H1 (cell line): ENCODE measurements at regions not wholly inside any gene's neighbourhood (a gene's known extent, or its start where the extent isn't known, plus 50 kb on each side); places are given as distances from the start of the nearest gene placed in this dataset.

Experiments used
- BACH1 ChIP-seq: IDR thresholded peaks from 2 replicates; pipeline ENCODE4 v1.6.1; 2012; ENCODE audit warnings: low read length, improper control_type of control experiment
- CHD2 ChIP-seq: IDR thresholded peaks from 2 replicates; pipeline ENCODE4 v1.6.1; 2012; ENCODE audit warnings: low read length, improper control_type of control experiment
- CTBP2 ChIP-seq: IDR thresholded peaks from 2 replicates; pipeline ENCODE4 v1.7.0; 2011; ENCODE audit warnings: borderline replicate concordance, mild to moderate bottlenecking, moderate library complexity, mixed read lengths, low read length; ENCODE audit not compliant: insufficient read depth, insufficient read length
- FOSL1 ChIP-seq: IDR thresholded peaks from 2 replicates; pipeline ENCODE4 v1.6.1; 2011; ENCODE audit warnings: mild to moderate bottlenecking, low read depth, low read length, moderate library complexity; ENCODE audit not compliant: insufficient read depth
- KDM5A ChIP-seq: fragments of 200-600 bp; IDR thresholded peaks from 2 replicates; pipeline ENCODE4 v1.7.1; 2012; ENCODE audit warnings: mild to moderate bottlenecking, low read length, inconsistent platforms, mixed read lengths
- POLR2A ChIP-seq, 2 experiments: IDR thresholded peaks; 1 replicate in 1 of 2; 2 replicates in 1 of 2; pipeline ENCODE4 v1.6.1; 2011; ENCODE audit warnings: low read depth in 2 of 2, low read length in 2 of 2, mild to moderate bottlenecking in 2 of 2; ENCODE audit errors: control extremely low read depth in 1 of 2
- POU5F1 ChIP-seq: IDR thresholded peaks from 2 replicates; pipeline ENCODE4 v1.6.1; 2011; ENCODE audit warnings: low read depth, mild to moderate bottlenecking, low read length, moderate library complexity
- RXRA ChIP-seq: IDR thresholded peaks from 2 replicates; pipeline ENCODE4 v1.6.1; 2011; ENCODE audit warnings: low read depth, mild to moderate bottlenecking, low read length, moderate library complexity; ENCODE audit not compliant: insufficient read depth
- SIRT6 ChIP-seq: IDR thresholded peaks from one replicate; pipeline ENCODE4 v1.7.1; 2012; ENCODE audit warnings: low read length, inconsistent platforms
- SRF ChIP-seq: IDR thresholded peaks from 2 replicates; pipeline ENCODE4 v1.6.1; 2011; ENCODE audit warnings: mild to moderate bottlenecking, low read depth, low read length, moderate library complexity

DNA sequence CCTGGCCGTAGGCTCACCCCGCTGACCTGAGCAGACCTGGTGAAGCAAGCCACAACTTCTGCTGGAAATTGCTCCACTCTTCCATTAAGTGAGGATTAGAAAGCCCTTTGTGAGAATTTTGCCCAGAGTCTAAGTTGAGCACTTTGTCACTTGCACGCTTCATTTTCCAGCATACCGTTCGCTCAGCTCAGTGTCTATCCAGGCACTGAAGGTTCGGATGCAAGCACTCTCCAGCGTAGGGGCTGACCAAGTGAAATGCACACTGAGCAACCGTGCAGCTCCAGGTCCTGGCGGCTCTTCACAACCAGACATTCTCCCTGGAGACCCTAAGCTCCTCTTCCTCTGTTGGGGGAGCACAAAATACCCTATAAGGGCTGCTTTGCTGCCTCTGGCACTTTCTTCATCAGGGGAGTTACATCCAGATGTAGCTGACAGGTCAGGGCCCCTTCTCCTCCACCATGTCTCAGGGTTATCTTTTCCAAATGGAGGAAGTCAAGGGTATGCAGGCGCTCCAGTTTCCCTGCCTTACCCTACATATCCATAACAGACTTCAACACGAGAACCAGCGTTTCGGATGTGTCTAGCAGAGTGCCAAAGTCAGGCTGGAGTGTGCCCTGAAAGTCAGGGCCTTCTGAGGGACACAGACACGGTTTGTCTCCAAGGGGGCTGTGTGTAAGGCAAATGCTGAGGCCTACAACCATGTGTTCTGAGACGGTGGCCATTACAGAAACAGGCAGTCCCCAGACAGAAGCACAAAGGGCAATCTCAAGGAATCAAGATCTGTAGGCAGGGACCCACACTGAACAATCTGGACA is 146.7 kb upstream of the AFDN start (continued):
- TF ChIP-seq POU5F1 (no peak), CTBP2 (no peak), FOSL1 (no peak), RXRA (no peak), SIRT6 (no peak), KDM5A (no peak), BACH1 (no peak), CHD2 (no peak), SRF (no peak), POLR2A (IDR thresholded peaks at IDR 0.05; ENCODE audit: control extremely low read depth in 1 of 2, low read depth in 2 of 2, low read length in 2 of 2) (no peak)
